ENCODE measurements at regions not wholly inside any gene's neighbourhood (a gene's known extent, or its start where the extent isn't known, plus 50 kb on each side); places are given as distances from the start of the nearest gene placed in this dataset.

GRCh38 chr2:192886636-192887035, 691.9 kb upstream of the TMEFF2 start (continued):
- no peak for TF ChIP-seq NANOG (IDR thresholded peaks at IDR 0.05; ENCODE audit: insufficient read depth, low read depth, low read length, poor library complexity, severe bottlenecking)
- TF ChIP-seq ZNF274 (IDR thresholded peaks at IDR 0.05; ENCODE audit: borderline replicate concordance, extremely low read depth, low read length): no peak
- no peak for TF ChIP-seq GABPA (IDR thresholded peaks at IDR 0.05; ENCODE audit: borderline replicate concordance, insufficient read depth, low read length)
- TF ChIP-seq HDAC6 (IDR thresholded peaks at IDR 0.05; ENCODE audit: low read depth, low read length): no peak
- no peak for TF ChIP-seq RFX5 (IDR thresholded peaks at IDR 0.05; ENCODE audit: borderline replicate concordance, low read depth, low read length)
